Nephron progenitor cell (in vitro differentiated cells): ENCODE measurements at regions not wholly inside any gene's neighbourhood (a gene's known extent, or its start where the extent isn't known, plus 50 kb on each side); places are given as distances from the start of the nearest gene placed in this dataset.

Experiments
- DNase-seq: peaks from one replicate; pipeline ENCODE4 v3.0.0; 2021
- H3K27ac Mint-ChIP-seq: 2 replicates; pipeline ENCODE4 v1.8.0; 2021; ENCODE audit warnings: mild to moderate bottlenecking, moderate library complexity, mixed read lengths
- H3K27me3 Mint-ChIP-seq: 2 replicates; pipeline ENCODE4 v1.8.0; 2021; ENCODE audit warnings: mild to moderate bottlenecking, low read depth, mixed read lengths; ENCODE audit not compliant: poor library complexity
- H3K36me3 Mint-ChIP-seq: 2 replicates; pipeline ENCODE4 v1.8.0; 2021; ENCODE audit warnings: low read depth, mixed read lengths
- H3K4me1 Mint-ChIP-seq: 2 replicates; pipeline ENCODE4 v1.8.0; 2021; ENCODE audit warnings: mixed read lengths
- H3K4me3 Mint-ChIP-seq: 2 replicates; pipeline ENCODE4 v1.8.0; 2021; ENCODE audit warnings: mild to moderate bottlenecking, moderate library complexity, mixed read lengths
- H3K9me3 Mint-ChIP-seq: 2 replicates; pipeline ENCODE4 v1.8.0; 2021; ENCODE audit warnings: mild to moderate bottlenecking, moderate library complexity, mixed read lengths
- TF ChIP-seq, protein P1 (sequence below): fragments of 200-600 bp; sonication (generic); IDR thresholded peaks from 2 replicates; pipeline ENCODE4 v1.5.0; 2021; ENCODE audit warnings: antibody characterized with exemption

DNA sequence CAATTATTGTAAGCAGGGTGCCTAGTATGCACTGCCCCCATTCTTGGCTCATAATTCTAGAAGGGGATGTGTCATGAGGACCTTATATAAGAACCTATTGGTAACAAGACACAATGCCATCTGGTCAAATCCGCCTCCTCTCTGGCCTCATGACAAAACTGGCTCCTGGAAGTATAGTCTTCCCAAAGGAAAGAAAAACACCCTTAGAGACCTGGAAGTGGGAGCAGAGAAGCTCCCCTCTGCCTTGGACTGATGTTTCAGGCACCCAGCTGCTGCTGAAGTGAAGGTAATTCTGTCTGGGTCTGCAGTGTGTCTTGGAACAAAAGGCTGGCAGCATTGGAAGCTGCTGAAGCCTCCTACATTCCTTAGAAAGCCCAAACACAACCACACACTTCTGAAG lies 107.2 kb upstream of the CLSTN2 start:
- Mint-ChIP-seq H3K9me3 (no peaks in the 10 kb centered on the region), H3K27ac (no peak overlapping the region), H3K36me3 (no peaks in the 10 kb centered on the region), H3K4me3 (no peak overlapping the region), H3K4me1 (no peaks in the 10 kb centered on the region), H3K27me3 (peaks cover 18% of the 10 kb centered on the region)
- no peak for DNase-seq
- TF ChIP-seq, protein P1, sequence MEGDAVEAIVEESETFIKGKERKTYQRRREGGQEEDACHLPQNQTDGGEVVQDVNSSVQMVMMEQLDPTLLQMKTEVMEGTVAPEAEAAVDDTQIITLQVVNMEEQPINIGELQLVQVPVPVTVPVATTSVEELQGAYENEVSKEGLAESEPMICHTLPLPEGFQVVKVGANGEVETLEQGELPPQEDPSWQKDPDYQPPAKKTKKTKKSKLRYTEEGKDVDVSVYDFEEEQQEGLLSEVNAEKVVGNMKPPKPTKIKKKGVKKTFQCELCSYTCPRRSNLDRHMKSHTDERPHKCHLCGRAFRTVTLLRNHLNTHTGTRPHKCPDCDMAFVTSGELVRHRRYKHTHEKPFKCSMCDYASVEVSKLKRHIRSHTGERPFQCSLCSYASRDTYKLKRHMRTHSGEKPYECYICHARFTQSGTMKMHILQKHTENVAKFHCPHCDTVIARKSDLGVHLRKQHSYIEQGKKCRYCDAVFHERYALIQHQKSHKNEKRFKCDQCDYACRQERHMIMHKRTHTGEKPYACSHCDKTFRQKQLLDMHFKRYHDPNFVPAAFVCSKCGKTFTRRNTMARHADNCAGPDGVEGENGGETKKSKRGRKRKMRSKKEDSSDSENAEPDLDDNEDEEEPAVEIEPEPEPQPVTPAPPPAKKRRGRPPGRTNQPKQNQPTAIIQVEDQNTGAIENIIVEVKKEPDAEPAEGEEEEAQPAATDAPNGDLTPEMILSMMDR, result no peak

DNA sequence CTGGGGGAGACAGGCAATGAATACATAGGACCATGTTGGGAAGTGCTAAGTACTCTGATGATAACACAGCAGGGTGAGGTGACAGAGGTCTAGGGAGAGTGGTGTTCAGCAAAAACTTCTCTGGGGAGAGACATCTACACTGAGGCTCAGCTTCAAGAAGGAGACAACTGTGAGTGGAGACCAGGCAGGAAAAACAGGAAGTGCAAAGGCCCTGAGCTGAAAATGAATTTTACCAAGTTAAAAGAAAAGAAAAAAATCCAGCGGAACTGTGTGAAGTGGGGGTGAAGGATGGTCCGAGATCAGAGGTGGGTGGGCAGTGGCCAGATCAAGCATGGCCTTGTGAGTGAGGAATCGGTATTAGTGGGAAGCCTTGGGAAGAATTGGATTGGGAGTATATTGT lies 110.1 kb upstream of the CLSTN2 start:
- DNase-seq, result no peak
- no peak overlapping the region for H3K27ac Mint-ChIP-seq
- H3K4me3 Mint-ChIP-seq, result no peak overlapping the region
- H3K36me3 Mint-ChIP-seq, result no peaks in the 10 kb centered on the region
- H3K27me3 Mint-ChIP-seq, result peaks cover 21% of the 10 kb centered on the region
- H3K4me1 Mint-ChIP-seq, result no peaks in the 10 kb centered on the region
- TF ChIP-seq, protein P1, result no peak
- peaks cover 11% of the 10 kb centered on the region for H3K9me3 Mint-ChIP-seq

DNA sequence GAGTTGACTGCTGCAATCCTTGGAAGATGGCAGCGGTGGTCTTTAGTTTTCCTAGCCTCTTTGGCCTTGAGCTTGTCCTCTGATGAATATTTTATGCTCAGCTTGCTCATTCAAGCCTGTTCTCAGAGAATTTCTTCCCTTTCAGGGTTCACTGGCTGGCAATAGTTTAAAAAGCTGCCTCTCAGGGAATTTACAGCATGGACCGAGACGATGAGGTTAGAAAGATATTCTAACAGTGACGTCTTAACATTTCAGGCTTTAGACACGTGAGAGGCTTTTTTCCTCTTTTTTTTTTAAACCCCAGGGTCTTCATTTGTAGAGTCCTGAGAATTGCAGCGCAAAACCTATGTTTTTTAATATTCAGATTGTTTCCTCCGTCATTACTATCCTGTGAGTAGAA lies 120.3 kb upstream of the CLSTN2 start:
- Mint-ChIP-seq H3K4me1 (peaks cover 6% of the 10 kb centered on the region), H3K36me3 (no peaks in the 10 kb centered on the region), H3K9me3 (peaks cover 12% of the 10 kb centered on the region), H3K27me3 (peaks cover 22% of the 10 kb centered on the region), H3K4me3 (no peak overlapping the region), H3K27ac (no peak overlapping the region)
- TF ChIP-seq, protein P1, result no peak
- DNase-seq, result no peak

DNA sequence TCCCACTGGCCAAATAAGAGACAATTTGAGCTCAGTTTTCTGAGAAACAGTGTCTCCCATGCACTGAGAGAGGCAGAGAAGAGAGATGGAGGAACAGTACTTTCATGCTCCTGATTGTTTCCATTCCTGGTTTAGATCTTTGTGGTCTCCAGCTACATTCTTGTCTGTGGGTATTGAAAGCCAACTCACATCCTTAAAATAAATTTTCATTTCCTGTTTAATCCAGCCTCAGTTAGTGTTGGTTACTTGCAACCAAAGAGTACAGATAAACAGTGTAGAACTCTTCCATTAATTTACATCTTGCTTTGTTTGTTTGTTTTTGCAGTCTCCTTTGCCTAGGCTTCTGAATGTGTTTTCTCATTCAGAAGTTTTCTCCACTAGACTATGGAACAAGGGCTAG lies 123.7 kb upstream of the CLSTN2 start:
- Mint-ChIP-seq H3K27me3 (peaks cover 18% of the 10 kb centered on the region), H3K4me1 (peaks cover 6% of the 10 kb centered on the region), H3K27ac (no peak overlapping the region), H3K9me3 (no peaks in the 10 kb centered on the region), H3K4me3 (no peak overlapping the region), H3K36me3 (no peaks in the 10 kb centered on the region)
- TF ChIP-seq, protein P1, result no peak
- DNase-seq, result no peak

DNA sequence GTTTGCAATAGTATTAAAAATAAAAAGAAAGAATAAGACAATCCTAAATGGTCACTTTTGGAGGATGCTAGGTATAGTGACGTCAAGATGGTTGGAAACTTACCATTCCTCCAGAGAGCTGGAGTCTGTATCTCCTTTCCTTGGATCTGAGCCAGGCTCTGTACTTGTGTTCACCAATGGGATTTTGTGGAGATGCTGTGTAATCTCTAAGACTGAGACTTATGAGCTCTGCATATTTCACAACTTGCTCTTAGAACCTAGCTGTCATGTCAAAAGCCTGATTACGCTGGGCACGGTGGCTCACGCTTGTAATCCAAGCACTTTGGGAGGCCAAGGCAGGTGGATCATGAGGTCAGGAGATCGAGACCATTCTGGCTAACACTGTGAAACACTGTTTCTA lies 126.8 kb upstream of the CLSTN2 start:
- no peaks in the 10 kb centered on the region for H3K9me3 Mint-ChIP-seq
- no peak overlapping the region for H3K4me3 Mint-ChIP-seq
- peaks cover 11% of the 10 kb centered on the region for H3K27me3 Mint-ChIP-seq
- DNase-seq, result no peak
- H3K36me3 Mint-ChIP-seq, result no peaks in the 10 kb centered on the region
- H3K4me1 Mint-ChIP-seq, result peaks cover 6% of the 10 kb centered on the region
- no peak overlapping the region for H3K27ac Mint-ChIP-seq
- TF ChIP-seq, protein P1, result no peak

DNA sequence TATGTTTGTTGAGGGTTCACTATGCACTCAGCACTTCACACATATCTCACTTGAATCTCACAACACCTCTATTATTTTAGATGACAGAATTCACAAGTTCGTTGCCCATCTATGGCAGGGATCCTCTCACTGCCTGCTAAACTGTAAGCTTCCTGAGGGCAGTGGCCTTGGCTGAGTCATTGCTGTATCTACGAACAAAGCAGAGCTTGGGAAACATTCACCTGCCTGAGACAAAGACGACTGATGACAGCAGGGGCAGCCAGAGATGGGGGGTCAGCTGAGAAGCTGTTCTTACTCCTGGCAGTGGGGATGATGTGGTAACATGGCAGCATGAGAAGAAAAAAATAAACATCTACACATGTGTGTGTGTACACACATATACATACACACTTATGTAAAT lies 125.5 kb upstream of the NMNAT3 start:
- no peak overlapping the region for H3K27ac Mint-ChIP-seq
- no peak overlapping the region for H3K4me3 Mint-ChIP-seq
- no peaks in the 10 kb centered on the region for H3K4me1 Mint-ChIP-seq
- H3K27me3 Mint-ChIP-seq, result peaks cover 10% of the 10 kb centered on the region
- no peak for DNase-seq
- H3K9me3 Mint-ChIP-seq, result no peaks in the 10 kb centered on the region
- TF ChIP-seq, protein P1, result no peak
- H3K36me3 Mint-ChIP-seq, result no peaks in the 10 kb centered on the region
